Small intestine (tissue), 7 donors: ENCODE measurements at regions not wholly inside any gene's neighbourhood (a gene's known extent, or its start where the extent isn't known, plus 50 kb on each side); places are given as distances from the start of the nearest gene placed in this dataset.
"Not testable (repeated sequence)": the region's sequence is repeated elsewhere in the genome, so short reads cannot be mapped to it uniquely, and the experiment has no call there.

ENCODE experiments used
- DNase-seq, 2 donors: peaks; one replicate each; pipeline versions ENCODE4 v3.0.0 to v3.0.0-alpha.2; 2013
- FAIRE-seq: peaks from 2 replicates; lab custom pipeline; 2012; peaks lifted over from hg19 to GRCh38; lab: Jason Lieb, UNC
- H3K27ac ChIP-seq, 3 donors: one replicate each; pipeline ENCODE4 v1.5.1; 2013; ENCODE audit warnings: low read length in 2 of 3, mild to moderate bottlenecking in 2 of 3, control low read depth in 1 of 3, inconsistent platforms in 1 of 3, low read depth in 1 of 3, moderate library complexity in 1 of 3
- H3K27me3 ChIP-seq, 3 donors: one replicate each; pipeline ENCODE4 v1.6.1; 2013; ENCODE audit warnings: low read length in 3 of 3, inconsistent platforms in 1 of 3; ENCODE audit not compliant: control insufficient read depth in 3 of 3, insufficient read depth in 3 of 3
- H3K36me3 ChIP-seq, 3 donors: one replicate each; pipeline ENCODE4 v1.6.1; 2013; ENCODE audit warnings: low read length in 3 of 3, inconsistent platforms in 1 of 3, low read depth in 1 of 3, mild to moderate bottlenecking in 1 of 3, moderate library complexity in 1 of 3; ENCODE audit not compliant: control insufficient read depth in 3 of 3, insufficient read depth in 2 of 3
- H3K4me1 ChIP-seq, 3 donors: one replicate each; pipeline ENCODE4 v1.6.1; 2013; ENCODE audit warnings: low read length in 2 of 3, inconsistent platforms in 1 of 3, low read depth in 1 of 3, mild to moderate bottlenecking in 1 of 3, moderate library complexity in 1 of 3; ENCODE audit not compliant: control insufficient read depth in 3 of 3, insufficient read depth in 2 of 3
- H3K4me3 ChIP-seq, 3 donors: one replicate each; pipeline ENCODE4 v1.5.1; 2013; ENCODE audit warnings: low read length in 3 of 3, control low read depth in 1 of 3, inconsistent platforms in 1 of 3, low read depth in 1 of 3, mild to moderate bottlenecking in 1 of 3, moderate library complexity in 1 of 3
- H3K9me3 ChIP-seq, 2 donors: one replicate each; pipeline ENCODE4 v1.6.1; 2013; ENCODE audit warnings: low read depth in 1 of 2, low read length in 1 of 2; ENCODE audit not compliant: control insufficient read depth in 2 of 2, insufficient read depth in 1 of 2
- WGBS, 3 donors: extraction: QIAGEN DNeasy Blood & Tissue Kit; methylation state at CpG; one replicate each; pipeline ENCODE4 v1.1.7; 2013; 5-methylcytosine and 5-hydroxymethylcytosine counted together
- donor health status: healthy with polysubstance abuse.
- donor health status: control.
- donor health status: control.
- donor health status: Bipolar disorder and iron deficiency.
- donor health status: healthy.

DNA sequence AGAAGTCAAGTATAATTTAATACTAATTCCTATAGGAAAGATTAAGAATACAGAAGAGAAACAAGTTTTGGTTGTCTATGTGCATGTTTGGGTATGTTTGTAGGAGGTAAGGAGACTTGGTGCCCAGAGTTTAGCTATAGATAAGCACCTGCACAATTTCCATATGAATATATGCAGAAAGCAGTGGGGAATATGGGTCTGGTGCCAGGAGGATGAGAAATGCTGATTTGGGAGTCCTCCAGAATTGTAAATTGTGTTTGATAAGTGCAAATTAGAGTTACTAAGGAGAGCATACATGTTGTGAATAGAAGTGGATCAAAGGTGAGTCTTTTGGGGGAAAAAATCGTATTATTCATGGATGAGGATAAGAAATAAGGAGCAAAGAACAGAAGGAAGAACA lies 653.1 kb downstream of the EFNA5 start:
- DNase-seq (no peak), FAIRE-seq (no peak)
- Histone ChIP-seq H3K36me3 (no peaks in the 10 kb centered on the region), H3K9me3 (no peaks in the 10 kb centered on the region), H3K4me3 (no peak overlapping the region), H3K4me1 (no peaks in the 10 kb centered on the region), H3K27ac (no peak overlapping the region), H3K27me3 (no peaks in the 10 kb centered on the region)
- WGBS, 3 donors: 47 to 67% (median 61%) methylated on average over 1 of the region's 1 CpG

- no peak overlapping the region for H3K27ac ChIP-seq
- FAIRE-seq (no peak), DNase-seq (no peak)
- H3K4me1 ChIP-seq: no peaks in the 10 kb centered on the region
- no peaks in the 10 kb centered on the region for H3K36me3 ChIP-seq
- H3K4me3 ChIP-seq: no peak overlapping the region
- H3K9me3 ChIP-seq: no peaks in the 10 kb centered on the region
- 93 to 96% (median 93%) methylated on average over 10 of the region's 10 CpGs for WGBS, 3 donors
- H3K27me3 ChIP-seq: no peaks in the 10 kb centered on the region
Observed at GRCh38 chr5:107012371-107012770, 658.4 kb downstream of the EFNA5 start.

GRCh38 chr5:107011605-107012004 lies 659.1 kb downstream of the EFNA5 start:
- no peak for DNase-seq
- H3K4me1 ChIP-seq: no peaks in the 10 kb centered on the region
- no peak for FAIRE-seq
- H3K27ac ChIP-seq: no peak overlapping the region
- no peaks in the 10 kb centered on the region for H3K9me3 ChIP-seq
- WGBS, 3 donors: 85 to 97% (median 94%) methylated on average over 7 of the region's 7 CpGs
- no peaks in the 10 kb centered on the region for H3K27me3 ChIP-seq
- H3K36me3 ChIP-seq: no peaks in the 10 kb centered on the region
- no peak overlapping the region for H3K4me3 ChIP-seq

DNA sequence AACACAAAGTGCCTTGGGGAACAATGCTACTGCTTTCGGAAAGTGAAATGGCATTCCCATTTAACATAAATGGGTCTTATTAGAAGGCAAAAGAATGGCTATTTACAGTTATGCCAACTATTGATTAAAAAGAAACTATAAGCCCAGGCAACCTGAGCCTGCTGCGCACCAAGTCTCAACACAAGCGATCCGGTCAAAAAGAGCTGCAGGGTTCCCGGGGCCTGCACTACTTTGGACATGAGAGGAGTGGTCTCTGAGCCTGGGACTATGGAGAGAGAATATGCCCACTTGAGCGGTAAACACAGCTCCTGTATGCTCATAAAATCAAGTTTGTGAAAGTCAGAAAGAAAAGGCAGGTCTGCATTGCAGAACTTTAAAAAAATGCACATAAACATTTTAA lies 660.7 kb downstream of the EFNA5 start:
- WGBS, 3 donors: 95 to 98% (median 95%) methylated on average over 6 of the region's 6 CpGs
- no peak for FAIRE-seq
- Histone ChIP-seq H3K27me3 (no peaks in the 10 kb centered on the region), H3K9me3 (no peaks in the 10 kb centered on the region), H3K36me3 (no peaks in the 10 kb centered on the region), H3K27ac (no peak overlapping the region), H3K4me3 (no peak overlapping the region), H3K4me1 (no peaks in the 10 kb centered on the region)
- no peak for DNase-seq

DNA sequence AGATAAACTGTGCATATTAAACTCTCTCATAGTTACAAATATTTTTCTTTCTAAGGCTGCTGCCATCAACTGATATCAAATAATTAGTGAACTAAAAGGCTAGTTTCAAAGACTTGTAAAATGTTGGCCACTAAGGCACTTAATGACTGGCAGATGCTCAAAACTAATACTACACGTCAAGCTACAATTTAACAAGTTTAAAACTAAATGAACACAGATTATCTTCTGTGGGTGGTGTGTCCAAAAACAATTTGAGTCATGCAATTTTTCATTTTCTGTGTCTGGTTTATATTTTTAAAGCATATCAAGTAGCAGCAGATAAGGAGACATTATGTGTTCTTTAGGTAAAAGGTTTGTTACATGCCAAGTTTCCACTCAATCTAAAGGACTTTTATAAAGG lies 665.1 kb downstream of the EFNA5 start:
- Histone ChIP-seq H3K4me3 (no peak overlapping the region), H3K9me3 (no peaks in the 10 kb centered on the region), H3K36me3 (no peaks in the 10 kb centered on the region), H3K27ac (no peak overlapping the region), H3K27me3 (no peaks in the 10 kb centered on the region), H3K4me1 (no peaks in the 10 kb centered on the region)
- no peak for DNase-seq
- 0 to 67% (median 19%) methylated on average over 1 of the region's 1 CpG for WGBS, 3 donors
- no peak for FAIRE-seq

DNA sequence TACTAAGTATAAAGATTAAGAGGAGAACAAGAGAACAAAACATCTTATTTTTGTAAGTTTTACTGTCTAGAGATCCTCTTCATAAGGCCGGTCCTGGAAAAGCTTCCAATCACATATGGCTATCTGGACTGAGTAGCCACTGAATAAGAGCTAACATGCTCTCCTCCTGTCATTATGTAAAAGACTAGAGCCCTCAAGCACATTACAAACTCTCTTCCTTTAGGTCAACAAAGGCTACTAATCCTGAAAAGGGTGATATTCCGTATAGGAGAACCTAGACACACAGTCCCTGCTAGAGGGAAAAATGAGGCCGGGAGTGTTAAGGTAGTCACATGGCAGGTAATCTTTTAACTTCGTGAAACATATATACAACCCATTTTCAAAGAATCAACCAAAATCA lies 665.6 kb downstream of the EFNA5 start:
- H3K4me3 ChIP-seq: no peak overlapping the region
- FAIRE-seq (no peak), DNase-seq (no peak)
- no peaks in the 10 kb centered on the region for H3K9me3 ChIP-seq
- no peaks in the 10 kb centered on the region for H3K4me1 ChIP-seq
- no peaks in the 10 kb centered on the region for H3K27me3 ChIP-seq
- H3K36me3 ChIP-seq: no peaks in the 10 kb centered on the region
- WGBS, 3 donors: 81 to 84% (median 81%) methylated on average over 4 of the region's 4 CpGs
- H3K27ac ChIP-seq: no peak overlapping the region

DNA sequence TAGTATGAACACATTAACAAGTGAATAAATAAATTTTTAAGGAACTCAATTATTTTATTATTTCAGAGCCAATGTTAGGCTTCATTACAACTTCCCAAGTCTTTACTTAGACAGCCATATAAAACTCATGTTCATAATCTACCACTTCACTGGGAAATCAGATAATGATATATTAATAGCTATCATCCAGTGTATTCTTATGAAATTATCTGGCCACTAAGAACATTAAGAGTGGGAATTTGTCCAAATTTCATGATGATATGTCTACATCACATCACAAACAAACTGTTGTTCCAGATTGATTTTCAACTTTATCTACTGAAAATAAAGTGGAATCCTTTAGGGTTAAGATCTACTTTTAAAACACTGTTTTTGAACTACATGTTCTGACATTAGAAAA lies 668.6 kb downstream of the EFNA5 start:
- no peak overlapping the region for H3K27ac ChIP-seq
- H3K36me3 ChIP-seq: no peaks in the 10 kb centered on the region
- H3K9me3 ChIP-seq: no peaks in the 10 kb centered on the region
- no peak overlapping the region for H3K4me3 ChIP-seq
- FAIRE-seq: no peak
- no peaks in the 10 kb centered on the region for H3K27me3 ChIP-seq
- DNase-seq: no peak
- H3K4me1 ChIP-seq: no peaks in the 10 kb centered on the region

DNA sequence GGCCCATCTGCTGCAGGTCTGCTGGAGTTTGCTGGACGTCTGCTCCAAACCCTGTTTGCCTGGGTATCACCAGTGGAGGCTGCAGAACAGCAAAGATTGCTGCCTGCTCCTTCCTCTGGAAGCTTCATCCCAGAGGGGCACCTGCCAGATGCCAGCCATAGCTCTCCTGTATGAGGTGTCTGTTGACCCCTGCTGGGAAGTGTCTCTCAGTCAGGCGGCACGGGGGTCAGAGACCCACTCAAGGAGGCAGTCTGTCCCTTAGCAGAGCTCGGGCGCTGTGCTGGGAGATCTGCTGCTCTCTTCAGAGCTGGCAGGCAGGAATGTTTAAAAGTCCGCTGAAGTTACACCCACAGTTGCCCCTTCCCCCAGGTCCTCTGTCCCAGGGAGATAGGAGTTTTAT lies 671.2 kb downstream of the EFNA5 start:
- not testable (repeated sequence) for H3K9me3 ChIP-seq, H3K27ac ChIP-seq, H3K4me1 ChIP-seq, FAIRE-seq, H3K27me3 ChIP-seq, H3K4me3 ChIP-seq, DNase-seq, H3K36me3 ChIP-seq
- 89 to 94% (median 90%) methylated on average over 6 of the region's 6 CpGs for WGBS, 3 donors

DNA sequence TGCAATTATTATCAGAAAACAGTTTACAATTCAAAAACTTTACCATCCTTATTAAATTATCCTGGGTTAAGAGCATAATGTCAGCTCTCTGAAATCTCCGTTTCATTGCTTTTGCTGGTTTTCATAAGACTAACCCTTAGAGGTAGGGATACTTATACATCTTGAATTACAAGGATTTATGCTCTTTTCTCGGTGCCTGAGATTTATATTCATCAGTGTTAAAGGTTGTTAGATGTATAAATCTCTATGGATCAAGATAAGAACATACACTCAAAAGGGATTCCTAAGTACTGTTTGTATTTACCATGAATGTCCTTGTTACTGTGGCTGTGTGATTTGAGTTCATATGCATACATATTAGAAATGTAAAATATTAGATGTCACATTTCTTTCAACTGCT lies 684.7 kb downstream of the EFNA5 start:
- FAIRE-seq (no peak), DNase-seq (no peak)
- WGBS, 3 donors: 32 to 61% (median 35%) methylated on average over 2 of the region's 2 CpGs
- H3K27ac ChIP-seq: no peak overlapping the region
- H3K36me3 ChIP-seq: no peaks in the 10 kb centered on the region
- no peak overlapping the region for H3K4me3 ChIP-seq
- H3K4me1 ChIP-seq: no peaks in the 10 kb centered on the region
- no peaks in the 10 kb centered on the region for H3K9me3 ChIP-seq
- H3K27me3 ChIP-seq: no peaks in the 10 kb centered on the region
